Colon (tissue), 2 donors: ENCODE measurements at regions not wholly inside any gene's neighbourhood (a gene's known extent, or its start where the extent isn't known, plus 50 kb on each side); places are given as distances from the start of the nearest gene placed in this dataset.
"Not testable (repeated sequence)": the region's sequence is repeated elsewhere in the genome, so short reads cannot be mapped to it uniquely, and the experiment has no call there.

Experiments used
- FAIRE-seq: peaks from 2 replicates; lab custom pipeline; 2012; peaks lifted over from hg19 to GRCh38; lab: Jason Lieb, UNC
- donor health status: control.
- donor health status: control.

DNA sequence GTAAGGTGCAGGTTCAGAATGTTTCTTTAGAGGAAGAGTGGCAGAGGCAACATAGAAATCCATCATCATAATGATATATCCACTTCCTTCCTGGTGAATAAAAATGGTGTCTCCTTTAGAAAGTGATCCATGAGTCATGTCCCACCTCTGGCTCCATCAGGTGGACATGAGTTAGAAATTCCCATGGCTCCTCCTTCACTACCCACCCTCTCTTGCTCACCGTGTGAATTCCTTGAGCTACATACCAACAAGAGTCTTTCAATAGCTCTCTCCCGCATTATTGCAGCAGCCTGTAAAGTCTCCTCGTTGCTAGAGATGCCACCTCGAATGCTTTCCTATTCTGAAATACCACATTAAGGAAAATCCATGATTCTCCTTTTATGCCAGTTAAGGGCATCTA is 317.6 kb downstream of the LNPK start:
- FAIRE-seq: no peak

DNA sequence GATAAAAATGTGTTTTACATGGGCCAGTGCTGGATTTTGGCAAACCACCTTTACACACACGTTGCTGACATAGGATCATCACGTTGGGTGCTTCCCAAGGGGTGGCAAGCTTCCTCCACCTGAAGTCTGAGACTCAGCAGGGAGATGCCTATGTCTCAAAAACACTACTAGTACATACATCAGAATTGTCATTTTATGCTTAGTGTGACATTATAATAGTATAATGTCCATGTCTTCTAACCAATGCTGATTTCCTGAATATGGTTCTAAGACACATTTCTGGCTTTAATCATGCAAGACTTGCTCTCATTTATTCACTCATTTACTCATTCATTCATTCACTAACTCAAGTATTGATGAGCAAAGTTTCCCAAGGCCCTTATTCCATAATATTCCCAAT is 322.3 kb downstream of the LNPK start:
- FAIRE-seq: no peak

DNA sequence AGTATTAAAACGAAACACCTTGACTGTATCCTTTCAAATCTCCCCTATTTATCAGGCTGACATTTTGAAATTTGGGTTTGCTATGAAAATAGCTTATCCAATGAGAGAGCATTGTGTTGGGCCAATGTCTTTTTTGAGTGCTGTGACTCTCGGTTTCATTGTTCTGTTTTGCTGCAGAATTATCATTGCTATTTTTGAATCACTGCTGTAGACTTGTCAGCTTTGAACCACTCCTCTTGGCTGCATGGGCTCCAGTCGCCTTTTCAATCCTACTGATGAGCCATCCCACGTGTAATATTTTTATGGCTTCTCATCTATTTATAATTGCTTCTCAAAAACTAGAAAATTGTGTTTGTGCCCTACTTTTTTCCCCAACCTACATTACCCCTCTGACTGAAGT is 322.8 kb downstream of the LNPK start:
- no peak for FAIRE-seq

DNA sequence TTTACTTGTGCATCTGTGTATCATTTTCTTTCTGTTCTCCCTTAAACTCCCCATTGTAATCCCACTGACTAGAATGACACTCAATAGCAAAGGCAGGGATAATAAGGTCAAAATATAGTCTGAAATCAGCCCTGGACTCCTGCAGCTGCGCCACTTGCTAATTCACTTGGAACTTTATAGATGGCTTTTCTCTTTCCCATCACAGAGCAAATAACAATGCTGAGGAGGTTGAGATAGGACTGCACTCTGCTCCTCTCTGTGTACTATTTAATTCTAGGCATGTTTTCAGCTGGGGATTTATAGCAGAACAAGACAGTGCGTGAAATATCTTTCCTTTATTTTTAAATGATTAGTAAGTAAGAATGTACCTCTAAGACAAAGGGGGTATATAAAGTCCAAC is 324.2 kb downstream of the LNPK start:
- no peak for FAIRE-seq

DNA sequence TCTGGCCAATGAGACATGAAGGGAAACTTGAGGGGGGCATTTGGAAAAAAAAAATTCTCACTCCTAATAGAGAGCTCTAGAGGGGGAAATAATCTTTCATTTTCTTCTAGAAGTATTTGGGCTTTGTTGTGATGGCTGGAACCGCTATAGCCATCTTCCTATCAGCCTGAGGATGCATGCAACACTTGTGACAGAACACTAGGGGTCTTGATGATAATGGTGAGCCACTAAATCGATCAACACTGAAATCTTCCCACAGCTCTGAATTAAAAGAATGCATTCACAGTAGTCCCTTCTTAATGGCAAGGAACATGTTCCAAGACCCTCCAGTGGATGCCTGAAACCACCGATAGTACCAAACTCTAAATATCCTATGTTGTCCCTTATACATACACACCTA is 325.3 kb downstream of the LNPK start:
- no peak for FAIRE-seq

DNA sequence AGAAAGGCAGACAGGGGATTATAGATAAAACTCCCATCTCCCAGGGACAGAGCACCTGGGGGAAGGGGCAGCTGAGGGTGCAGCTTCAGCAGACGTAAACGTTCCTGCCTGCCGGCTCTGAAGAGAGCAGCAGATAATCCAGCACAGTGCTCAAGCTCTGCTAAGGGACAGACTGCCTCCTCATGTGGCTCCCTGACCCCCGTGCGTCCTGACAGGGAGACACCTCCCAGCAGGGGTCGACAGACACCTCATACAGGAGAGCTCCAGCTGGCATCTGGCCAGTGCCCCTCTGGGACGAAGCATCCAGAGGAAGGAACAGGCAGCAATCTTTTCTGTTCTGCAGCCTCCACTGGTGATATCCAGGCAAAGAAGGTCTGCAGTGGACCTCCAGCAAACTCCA is 333.3 kb downstream of the LNPK start:
- FAIRE-seq: not testable (repeated sequence)

DNA sequence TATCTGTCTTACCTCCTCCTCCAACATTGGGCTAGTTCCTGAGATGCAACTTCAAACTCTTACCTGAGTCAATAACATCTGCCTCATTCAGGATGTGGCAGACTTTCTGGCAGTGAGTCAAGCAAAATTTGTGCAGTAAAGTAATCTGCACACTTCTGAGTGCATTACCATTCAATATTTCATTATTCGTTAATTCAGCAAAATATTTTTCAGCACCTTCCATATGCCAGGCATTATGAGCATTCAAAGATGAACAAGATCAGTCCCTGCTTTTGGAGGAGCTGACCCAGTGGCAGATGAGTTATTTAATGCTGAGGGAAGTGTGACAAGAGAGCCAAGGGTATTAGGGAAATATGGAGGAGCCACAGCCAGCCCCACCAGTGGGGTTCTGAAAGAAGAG is 339.7 kb downstream of the LNPK start:
- no peak for FAIRE-seq

DNA sequence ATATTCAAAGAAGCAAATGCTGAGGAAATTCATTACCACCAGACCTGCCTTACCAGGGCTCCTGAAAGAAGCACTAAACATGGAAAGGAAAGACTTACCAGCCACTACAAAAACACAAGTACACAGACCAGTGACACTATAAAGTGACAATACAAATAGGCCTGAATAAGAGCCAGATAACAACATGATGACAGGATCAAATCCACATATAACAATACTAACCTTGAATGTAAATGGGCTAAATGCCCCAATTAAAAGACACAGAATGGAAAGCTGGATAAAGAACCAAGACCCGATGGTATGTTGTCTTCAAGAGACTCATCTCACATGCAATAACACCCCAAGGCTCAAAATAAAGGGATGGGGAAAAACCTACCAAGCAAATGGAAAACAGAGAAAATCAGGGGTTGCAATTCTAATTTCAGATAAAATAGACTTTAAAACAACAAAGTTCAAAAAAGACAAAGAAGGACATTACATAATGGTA is 353.4 kb downstream of the LNPK start:
- FAIRE-seq: no peak

DNA sequence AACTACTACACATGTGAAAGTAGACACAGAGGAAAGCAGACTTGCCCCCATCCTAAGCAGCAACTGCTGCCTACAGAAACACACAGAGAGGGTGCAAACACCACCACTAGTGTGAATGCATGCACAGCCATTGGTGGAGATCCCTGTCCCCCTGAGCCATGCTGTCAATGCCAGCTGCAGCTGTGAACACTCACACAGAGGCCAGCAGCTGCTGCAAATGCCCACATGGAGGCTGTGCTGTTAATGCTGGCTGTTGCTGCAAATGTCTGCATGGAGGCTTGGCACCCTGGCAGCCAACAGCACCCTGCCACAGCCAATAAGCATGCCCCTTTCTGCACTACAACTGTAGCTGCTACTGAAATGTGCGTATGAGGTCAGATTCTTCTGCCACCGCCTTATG is 355.0 kb downstream of the LNPK start:
- FAIRE-seq: no peak

DNA sequence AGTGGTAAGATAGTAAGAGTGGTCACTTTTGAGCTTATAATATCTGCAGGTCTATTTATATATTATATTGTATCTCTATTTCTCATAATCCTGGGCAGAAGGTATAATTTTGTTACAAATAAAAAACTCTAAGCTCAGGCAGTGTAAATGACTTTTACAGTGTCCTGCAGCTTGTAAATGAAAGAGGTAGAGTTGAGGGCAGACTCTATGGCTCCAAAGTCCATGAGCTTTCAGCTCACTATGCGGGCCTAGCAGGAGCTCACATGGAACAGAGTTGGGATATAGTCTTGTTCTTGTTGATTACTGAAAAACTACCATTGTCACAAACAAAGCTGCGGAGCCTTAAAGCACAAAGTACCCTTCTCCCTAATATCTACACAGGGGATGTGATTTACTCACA is 361.4 kb downstream of the LNPK start:
- no peak for FAIRE-seq

DNA sequence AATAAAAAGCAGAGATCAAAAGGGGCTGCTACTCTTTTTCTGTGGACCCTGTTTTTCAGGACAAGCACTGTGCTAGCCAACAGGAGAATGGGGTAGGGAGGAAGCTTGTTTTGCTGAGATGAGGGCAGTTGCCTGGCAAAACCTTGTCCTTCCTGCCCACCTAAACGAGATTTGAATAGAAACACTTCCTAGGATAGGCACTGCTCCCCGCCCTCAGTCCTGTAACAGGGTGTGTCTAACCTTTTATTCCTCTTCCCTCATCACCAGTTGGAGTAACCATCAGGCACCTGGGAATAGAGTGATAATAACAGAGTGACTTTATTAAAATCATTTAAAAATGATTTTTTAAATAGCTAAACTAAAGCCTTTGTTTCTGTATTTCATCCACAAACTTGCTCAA is 368.8 kb downstream of the LNPK start:
- no peak for FAIRE-seq

DNA sequence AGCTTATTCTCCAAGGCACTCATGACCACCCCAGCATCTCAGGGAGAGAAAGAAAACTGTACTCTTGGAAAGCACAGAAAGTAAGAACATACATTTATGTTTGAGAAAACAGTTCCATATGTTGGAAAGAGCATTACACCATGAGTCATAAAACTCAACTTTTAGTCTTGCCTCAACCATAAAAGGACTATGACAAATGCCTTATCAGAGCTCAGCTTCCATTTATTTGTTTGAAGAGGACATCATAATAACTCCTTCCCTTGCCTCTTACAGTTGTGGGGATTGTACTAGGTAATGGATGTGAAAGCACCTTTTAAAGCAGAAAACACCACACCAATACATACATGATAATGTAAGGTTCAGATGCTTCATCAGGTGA is 370.8 kb downstream of the LNPK start:
- FAIRE-seq: no peak

DNA sequence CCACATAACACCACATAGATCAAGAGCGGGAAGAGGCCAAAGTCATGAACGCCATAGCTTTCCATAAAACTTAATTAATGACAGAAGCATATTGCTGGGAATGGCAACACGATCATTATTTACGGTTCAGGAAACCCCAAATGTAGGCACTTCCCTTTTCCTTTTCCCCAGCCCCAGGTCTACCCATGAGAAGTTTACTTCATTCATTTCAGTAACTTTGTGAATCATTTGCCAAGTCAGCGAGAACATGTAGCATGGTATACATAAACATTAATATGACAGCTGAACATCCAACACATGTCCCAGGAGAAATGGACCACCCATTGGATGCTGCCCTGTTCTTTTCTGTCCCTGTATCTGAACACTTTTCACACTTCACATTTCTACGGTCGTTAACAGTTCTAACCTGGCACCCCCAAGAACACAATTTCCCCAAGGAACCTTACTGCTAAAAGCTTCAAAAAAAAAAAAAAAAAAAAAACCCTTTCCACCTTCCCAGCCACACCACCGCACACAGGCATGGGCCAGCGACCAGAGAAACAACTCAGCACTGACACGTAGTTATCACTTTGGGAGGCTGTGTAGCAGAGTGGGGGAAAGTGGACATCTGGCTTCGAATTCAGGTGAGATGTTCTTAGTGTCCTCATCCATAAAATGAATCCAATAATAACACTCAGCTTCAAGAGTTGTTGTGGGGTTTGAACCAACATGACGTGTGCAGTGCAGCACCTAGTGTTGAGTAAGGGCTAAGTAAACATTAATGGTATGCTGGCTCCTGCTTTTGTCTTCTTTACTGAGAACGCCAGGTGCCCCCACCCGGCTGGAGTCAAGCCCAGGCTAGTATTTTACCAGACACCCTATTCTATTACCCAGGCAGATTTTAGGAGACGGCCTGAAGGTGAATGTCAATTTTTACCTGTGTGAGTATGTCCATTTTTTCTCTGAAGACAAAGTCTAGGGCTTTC is 371.5 kb downstream of the LNPK start:
- no peak for FAIRE-seq

DNA sequence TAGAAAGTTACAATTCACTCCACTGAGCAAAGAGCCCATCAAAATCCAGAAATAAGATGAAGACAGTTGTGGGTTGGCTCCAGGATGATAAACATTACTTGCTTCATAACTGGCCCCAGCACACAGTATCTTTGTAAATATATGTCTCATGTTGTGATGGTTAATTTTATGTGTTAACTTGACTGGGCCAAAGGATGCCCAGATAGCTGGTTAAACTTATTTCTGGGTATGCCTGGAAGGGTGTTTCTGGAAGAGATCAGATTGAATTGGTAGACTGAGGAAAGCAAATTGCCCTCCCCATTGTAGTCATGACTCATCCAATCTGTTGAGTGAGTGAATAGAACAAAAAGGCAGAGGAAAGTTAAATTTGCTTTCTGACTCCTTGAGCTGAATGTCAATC is 373.8 kb downstream of the LNPK start:
- no peak for FAIRE-seq

DNA sequence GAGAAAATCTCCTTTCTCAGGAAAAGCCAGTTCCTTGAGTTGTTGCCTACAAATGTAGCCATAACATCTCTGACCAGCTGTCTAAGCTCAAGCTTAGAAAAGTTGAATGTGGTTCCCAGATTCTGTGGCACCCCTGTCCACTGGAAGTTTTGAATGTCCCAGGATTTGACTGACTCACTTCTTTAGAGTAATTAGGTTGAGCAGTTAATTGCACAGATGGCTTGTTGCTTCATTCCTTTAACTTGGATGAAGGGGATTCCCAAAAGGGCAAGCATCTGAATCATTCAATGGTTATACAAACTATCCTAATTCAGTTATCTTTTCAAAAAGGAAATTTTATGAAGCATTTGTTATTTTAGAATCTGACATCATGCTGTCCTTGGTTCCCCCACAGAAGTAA is 374.7 kb downstream of the LNPK start:
- FAIRE-seq: no peak

DNA sequence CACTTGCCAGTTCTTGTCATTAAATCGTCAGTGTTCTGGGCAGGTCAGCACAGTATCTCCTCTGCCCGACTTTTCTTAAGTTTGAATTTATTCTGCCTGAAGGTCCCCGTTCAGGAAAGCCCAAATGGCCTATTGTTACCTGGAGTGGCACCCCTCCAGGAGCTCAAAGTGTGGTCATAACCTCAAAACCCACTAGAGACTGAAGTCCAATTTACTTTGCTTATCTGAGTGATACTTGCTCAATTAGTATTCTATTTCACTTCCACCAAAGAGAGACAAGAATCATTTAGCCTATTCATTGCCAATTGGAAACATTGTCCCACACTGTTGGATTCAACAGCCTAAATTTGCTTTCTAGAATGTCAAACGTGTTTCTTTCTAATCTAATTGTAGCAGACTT is 375.3 kb downstream of the LNPK start:
- FAIRE-seq: no peak

DNA sequence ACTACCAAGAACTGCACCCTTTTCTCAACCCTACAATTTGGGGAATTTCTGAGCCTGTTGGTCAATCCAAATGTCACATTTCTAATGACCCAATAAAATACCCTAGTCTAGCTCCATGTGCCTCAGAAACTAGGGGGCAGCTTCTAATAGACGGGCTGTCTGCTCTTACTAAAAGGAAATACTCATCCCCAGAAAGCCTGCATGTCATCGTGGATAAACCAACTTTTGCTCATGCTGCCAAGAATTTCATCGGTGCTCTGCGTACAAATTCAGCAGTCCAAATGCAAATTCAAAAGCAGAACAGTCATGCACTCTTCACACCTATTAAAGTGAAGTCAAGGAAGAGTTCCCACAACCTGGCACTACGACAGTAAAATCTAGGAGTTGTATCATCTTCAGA is 377.3 kb downstream of the LNPK start:
- no peak for FAIRE-seq

DNA sequence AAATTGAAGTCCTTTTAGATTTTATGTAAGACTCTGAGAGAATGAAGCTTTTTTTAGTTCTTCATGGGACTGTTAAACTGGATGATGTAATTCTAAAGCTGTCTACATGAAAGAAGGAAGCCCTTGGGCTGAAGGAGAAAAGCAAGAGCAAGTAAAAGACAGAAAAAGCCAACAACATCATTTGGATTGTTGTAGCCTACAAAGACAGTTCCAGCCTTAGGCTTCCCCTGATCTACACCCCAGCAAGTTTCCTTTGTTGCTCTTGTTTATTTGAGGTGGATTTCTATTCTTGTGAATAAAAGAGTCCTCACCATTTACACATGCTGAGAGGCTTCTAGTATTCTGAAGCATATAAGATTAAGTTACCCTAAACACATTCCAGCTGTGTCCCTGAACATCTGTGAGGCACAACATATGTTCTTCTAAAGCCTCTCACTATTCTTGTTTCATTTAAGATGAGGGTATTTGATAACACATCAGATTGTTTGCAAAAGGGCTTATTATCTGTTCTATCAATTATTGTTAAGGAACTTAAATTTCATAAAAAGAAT is 377.8 kb downstream of the LNPK start:
- FAIRE-seq: no peak

DNA sequence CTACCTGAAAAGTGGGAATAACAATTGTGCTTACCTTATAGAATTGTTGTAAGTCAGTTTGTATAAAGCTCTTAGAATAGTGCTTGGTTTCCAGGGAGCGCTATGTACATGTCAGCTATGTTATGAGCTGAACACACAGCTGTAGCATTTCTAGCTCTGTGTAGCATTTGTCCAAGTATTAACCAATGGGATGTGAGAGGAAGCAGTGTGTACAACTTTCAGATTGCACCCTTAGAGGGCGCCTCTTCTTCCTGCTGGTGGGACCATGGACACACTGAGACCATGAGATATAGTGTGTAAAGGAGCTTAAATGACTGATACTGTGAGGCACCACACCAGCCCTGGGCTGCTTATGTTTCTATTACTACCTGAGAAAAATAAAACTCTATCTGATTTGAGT is 380.2 kb downstream of the LNPK start:
- FAIRE-seq: no peak

DNA sequence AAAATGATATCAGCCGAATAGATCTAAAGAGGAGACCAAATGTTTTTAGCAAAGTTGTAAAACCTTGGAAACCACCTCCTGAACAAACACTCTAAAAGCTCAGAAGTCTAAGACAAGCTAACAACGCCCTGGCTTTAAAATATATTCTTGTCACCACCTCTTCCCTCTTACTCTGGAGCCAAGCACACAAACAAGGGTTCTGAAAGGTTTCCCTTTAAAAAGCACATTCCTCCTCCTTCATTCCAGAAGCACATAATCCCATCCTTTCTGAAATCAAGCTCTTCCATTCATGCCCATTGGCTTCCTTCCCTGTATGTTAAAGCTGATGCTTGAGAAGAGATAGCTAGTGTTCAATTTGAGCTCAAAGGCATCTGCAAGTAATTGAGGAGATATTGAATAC is 382.0 kb downstream of the LNPK start:
- no peak for FAIRE-seq

DNA sequence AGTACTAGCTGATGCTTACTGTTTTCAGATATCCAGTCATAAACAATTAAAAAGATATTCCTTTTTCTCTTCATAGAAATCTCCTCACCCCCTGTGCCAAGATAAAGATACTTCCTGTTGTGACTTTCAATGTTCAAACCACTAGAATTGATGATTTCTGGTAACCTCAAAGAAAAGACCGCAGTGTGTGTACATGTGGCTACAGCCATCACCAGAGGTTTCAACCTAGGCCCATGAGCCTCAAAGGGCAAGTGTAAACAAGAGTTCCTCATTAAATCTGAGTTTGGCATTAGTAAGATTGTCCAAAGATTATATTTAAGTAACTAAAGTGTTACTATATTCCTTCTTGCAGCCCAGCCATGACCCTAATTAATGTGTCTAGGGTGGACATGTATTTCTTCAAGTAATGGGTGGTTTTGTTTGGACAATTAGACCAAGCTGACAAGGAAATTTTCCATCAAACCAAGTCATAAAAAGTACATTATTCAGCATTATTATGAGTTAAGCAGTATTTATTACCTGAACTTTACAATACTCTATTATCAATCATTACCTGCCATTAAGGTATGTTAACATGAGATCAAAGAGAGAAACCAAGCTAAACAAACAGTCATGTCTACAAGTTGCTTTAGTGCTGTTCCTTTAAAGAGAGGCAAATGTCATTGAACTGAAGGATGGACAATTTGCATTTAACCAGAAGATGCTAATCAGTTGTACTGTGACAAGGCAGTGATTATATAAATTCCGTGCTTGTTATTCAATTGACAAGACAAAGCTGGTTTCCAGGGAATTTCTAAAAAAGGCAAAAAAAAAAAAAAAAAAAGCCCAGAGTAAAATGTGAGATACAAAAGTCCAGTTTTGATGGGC is 382.7 kb downstream of the LNPK start:
- FAIRE-seq: no peak

DNA sequence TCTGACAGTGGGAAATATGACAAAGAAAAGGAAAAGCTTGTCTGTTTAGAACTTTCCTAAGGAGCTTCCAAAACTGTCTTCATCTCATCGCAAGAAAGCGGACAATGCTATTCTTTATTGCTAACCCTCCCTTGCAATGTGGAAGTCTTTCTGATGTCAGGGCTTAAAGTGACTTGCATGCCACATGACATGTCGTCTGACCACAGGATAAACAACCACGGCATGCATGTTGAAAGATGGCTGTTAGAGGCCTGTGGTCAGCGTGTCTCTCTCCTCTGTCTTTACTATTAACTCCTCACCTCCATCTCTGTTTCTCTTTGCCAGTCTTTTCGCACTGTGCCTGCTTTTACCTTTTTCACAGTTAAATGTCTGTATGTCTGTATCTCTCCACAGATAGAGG is 389.8 kb downstream of the LNPK start:
- no peak for FAIRE-seq
